ENCODE measurements at regions not wholly inside any gene's neighbourhood (a gene's known extent, or its start where the extent isn't known, plus 50 kb on each side); places are given as distances from the start of the nearest gene placed in this dataset.

- intact Hi-C loops (cut with micrococcal nuclease) = no loop called here
These were observed 191.3 kb downstream of the TFCP2L1 start for GRCh38 chr2:121093692-121094091.

- intact Hi-C loops (cut with micrococcal nuclease) = no loop called here
These were observed 190.9 kb downstream of the TFCP2L1 start for GRCh38 chr2:121094101-121094500.

GRCh38 chr2:121094845-121095244 lies 190.2 kb downstream of the TFCP2L1 start:
- intact Hi-C loops (cut with micrococcal nuclease) = no loop called here

GRCh38 chr2:121095257-121096080 lies 189.5 kb downstream of the TFCP2L1 start:
- intact Hi-C loops (cut with micrococcal nuclease) = no loop called here

GRCh38 chr2:121096611-121097010 lies 188.4 kb downstream of the TFCP2L1 start:
- intact Hi-C loops (cut with micrococcal nuclease) = no loop called here

- intact Hi-C loops (cut with micrococcal nuclease) = no loop called here
These were observed 186.4 kb downstream of the TFCP2L1 start for GRCh38 chr2:121098556-121098955.

GRCh38 chr2:121099329-121100290 lies 185.4 kb downstream of the TFCP2L1 start:
- intact Hi-C loops (cut with micrococcal nuclease) = no loop called here

GRCh38 chr2:121101093-121101715 lies 183.8 kb downstream of the TFCP2L1 start:
- intact Hi-C loops (cut with micrococcal nuclease) = no loop called here

GRCh38 chr2:121102941-121103340 lies 182.1 kb downstream of the TFCP2L1 start:
- intact Hi-C loops (cut with micrococcal nuclease) = no loop called here

- intact Hi-C loops (cut with micrococcal nuclease) = no loop called here
These were observed 181.0 kb downstream of the TFCP2L1 start for GRCh38 chr2:121103960-121104359.

- intact Hi-C loops (cut with micrococcal nuclease) = no loop called here
These were observed 180.3 kb downstream of the TFCP2L1 start for GRCh38 chr2:121104721-121105141.

- intact Hi-C loops (cut with micrococcal nuclease) = no loop called here
These were observed 174.1 kb downstream of the TFCP2L1 start for GRCh38 chr2:121110924-121111323.

GRCh38 chr2:121118951-121119350 lies 166.1 kb downstream of the TFCP2L1 start:
- intact Hi-C loops (cut with micrococcal nuclease) = no loop called here

- intact Hi-C loops (cut with micrococcal nuclease) = no loop called here
These were observed 164.6 kb downstream of the TFCP2L1 start for GRCh38 chr2:121120411-121120810.

GRCh38 chr2:121120991-121121390 lies 164.0 kb downstream of the TFCP2L1 start:
- intact Hi-C loops (cut with micrococcal nuclease) = no loop called here

GRCh38 chr2:121121661-121122060 lies 163.3 kb downstream of the TFCP2L1 start:
- intact Hi-C loops (cut with micrococcal nuclease) = no loop called here

GRCh38 chr2:121123268-121123667 lies 161.7 kb downstream of the TFCP2L1 start:
- intact Hi-C loops (cut with micrococcal nuclease) = no loop called here

GRCh38 chr2:121124330-121124729 lies 160.7 kb downstream of the TFCP2L1 start:
- intact Hi-C loops (cut with micrococcal nuclease) = no loop called here

GRCh38 chr2:121125350-121125749 lies 159.7 kb downstream of the TFCP2L1 start:
- intact Hi-C loops (cut with micrococcal nuclease) = no loop called here

GRCh38 chr2:121128741-121129659 lies 156.0 kb downstream of the TFCP2L1 start:
- intact Hi-C loops (cut with micrococcal nuclease) = no loop called here

GRCh38 chr2:121129692-121130091 lies 155.3 kb downstream of the TFCP2L1 start:
- intact Hi-C loops (cut with micrococcal nuclease) = no loop called here

All from T-helper 2 cell treated with Interferon-gamma antibody and Interleukin-4, amounts not matched to agents 100 ng/mL and 5 ng/mL, for 36 hours (primary cell).